ENCODE measurements at regions not wholly inside any gene's neighbourhood (a gene's known extent, or its start where the extent isn't known, plus 50 kb on each side); places are given as distances from the start of the nearest gene placed in this dataset.
"Not testable (repeated sequence)": the region's sequence is repeated elsewhere in the genome, so short reads cannot be mapped to it uniquely, and the experiment has no call there.

DNA sequence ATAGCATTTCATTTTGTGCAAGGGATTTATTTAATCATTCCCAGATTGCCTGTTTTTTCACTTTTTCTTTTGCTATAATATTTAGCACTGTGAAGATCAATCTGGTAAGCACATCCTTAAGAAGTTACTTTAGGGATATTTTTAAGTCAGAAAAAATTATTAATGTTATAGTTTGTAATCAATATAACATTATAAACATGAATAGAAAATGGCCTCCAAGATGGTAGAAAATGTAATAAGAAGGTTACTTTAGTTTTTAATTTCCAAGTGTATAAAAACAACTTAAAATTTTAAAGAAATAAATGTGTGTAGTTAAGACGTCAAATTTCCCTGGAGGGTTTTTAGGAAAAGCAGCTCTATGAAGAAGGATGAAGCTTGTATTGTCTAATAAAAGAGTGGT, 81.9 kb upstream of the SERPINE2 start:
- TF ChIP-seq, protein P1, sequence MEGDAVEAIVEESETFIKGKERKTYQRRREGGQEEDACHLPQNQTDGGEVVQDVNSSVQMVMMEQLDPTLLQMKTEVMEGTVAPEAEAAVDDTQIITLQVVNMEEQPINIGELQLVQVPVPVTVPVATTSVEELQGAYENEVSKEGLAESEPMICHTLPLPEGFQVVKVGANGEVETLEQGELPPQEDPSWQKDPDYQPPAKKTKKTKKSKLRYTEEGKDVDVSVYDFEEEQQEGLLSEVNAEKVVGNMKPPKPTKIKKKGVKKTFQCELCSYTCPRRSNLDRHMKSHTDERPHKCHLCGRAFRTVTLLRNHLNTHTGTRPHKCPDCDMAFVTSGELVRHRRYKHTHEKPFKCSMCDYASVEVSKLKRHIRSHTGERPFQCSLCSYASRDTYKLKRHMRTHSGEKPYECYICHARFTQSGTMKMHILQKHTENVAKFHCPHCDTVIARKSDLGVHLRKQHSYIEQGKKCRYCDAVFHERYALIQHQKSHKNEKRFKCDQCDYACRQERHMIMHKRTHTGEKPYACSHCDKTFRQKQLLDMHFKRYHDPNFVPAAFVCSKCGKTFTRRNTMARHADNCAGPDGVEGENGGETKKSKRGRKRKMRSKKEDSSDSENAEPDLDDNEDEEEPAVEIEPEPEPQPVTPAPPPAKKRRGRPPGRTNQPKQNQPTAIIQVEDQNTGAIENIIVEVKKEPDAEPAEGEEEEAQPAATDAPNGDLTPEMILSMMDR (IDR thresholded peaks at IDR 0.05; ENCODE audit: insufficient read depth, low read depth, low read length): no peak
- no peak for DNase-seq (ENCODE audit: low read depth)

DNA sequence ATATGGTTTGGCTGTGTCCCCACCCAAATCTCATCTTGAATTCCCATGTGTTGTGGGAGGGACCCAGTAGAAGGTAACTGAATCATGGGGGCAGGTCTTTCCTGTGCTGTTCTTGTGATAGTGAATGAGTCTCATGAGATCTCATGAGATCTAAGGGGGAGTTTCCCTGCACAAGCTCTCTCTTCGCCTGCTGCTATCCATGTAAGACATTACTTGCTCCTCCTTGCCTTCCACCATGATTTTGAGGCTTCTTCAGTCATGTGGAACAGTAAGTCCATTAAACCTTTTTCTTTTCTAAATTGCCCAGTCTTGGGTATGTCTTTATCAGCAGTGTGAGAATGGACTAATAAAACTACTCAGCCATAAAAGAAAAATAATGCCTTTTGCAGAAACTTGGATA, 80.8 kb upstream of the SERPINE2 start:
- not testable (repeated sequence) for H3K4me3 ChIP-seq (ENCODE audit: low read depth, low read length); DNase-seq (ENCODE audit: low read depth)

More for the DNA sequence above, 81.9 kb upstream of the SERPINE2 start:
- no peak overlapping the region for H3K4me3 ChIP-seq (ENCODE audit: low read depth, low read length)

DNA sequence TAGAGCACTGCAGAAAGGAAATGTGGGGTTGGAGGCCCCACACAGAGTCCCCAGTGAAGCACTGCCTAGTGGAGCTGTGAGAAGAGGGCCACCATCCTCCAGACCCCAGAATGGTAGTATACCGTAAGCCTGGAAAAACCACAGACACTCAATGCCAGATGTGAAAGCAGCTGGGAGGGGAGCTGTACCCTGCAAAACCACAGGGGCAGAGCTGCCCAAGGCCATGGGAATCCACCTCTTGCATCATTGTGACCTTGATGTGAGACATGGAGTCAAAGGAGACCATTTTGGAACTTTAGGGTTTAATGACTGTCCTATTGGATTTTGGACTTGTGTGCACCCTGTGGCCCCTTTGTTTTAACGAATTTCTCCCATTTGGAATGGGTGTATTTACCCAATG, 75.3 kb upstream of the SERPINE2 start:
- no peak for DNase-seq (ENCODE audit: low read depth)
- H3K4me3 ChIP-seq (ENCODE audit: low read depth, low read length): no peak overlapping the region
- TF ChIP-seq, protein P1 (IDR thresholded peaks at IDR 0.05; ENCODE audit: insufficient read depth, low read depth, low read length): no peak

DNA sequence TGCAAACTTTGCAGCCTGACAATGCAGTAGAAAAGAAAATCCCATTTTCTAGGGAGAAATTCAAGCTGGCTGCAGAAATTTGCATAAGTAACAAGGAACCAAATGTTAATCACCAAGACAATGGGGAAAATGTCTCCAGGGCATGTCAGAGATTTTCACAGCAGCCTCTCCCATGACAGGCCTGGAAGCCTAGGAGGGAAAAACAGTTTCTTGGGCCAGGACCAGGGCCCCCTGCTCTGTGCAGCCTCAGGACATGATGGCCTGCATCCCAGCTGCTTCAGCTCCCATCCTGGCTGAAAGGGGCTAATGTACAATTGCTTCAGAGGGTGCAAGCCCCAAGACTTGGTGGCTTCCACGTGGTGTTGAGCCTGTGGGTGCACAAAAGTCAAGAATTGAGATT, 74.8 kb upstream of the SERPINE2 start:
- not testable (repeated sequence) for DNase-seq (ENCODE audit: low read depth); H3K4me3 ChIP-seq (ENCODE audit: low read depth, low read length)

DNA sequence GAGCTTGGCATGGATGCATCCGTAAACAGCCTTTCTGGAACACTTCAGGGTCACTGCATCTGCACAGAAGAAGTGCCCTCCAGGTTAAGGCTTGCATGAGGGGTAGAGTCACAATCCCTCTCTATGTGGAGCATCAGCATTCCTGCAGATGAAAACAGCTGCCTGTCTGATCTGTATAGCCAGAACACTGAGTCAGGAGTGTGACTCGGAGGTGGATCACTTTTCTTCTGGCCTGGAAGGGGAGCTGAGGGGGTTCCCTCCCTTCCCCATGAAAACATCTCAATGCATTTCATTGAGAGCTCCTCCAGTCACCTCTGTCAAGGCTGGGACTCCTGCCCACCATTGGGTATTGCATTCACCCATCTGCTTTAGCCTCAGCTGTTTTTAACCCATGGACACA, 72.5 kb upstream of the SERPINE2 start:
- TF ChIP-seq, protein P1 (IDR thresholded peaks at IDR 0.05; ENCODE audit: insufficient read depth, low read depth, low read length): no peak
- no peak overlapping the region for H3K4me3 ChIP-seq (ENCODE audit: low read depth, low read length)
- DNase-seq (ENCODE audit: low read depth): no peak

DNA sequence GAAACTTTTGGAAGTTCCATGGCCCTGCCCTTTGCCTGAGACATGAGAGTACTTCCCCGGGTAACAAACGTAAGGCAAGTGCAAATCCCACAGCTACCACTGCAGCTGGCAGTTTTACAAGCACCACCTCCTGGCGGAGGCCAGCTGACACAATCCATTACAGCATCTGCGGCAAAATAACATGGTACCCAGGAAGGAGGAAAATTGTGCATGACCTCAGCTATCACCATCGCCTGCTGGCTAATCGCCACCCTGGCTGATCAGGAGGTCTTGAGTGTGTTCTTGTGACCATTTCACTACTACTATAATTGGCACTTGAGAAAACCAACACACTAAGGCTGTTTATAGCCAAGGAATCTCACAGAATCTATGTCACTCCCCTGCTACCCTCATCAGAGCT, 71.7 kb upstream of the SERPINE2 start:
- DNase-seq (ENCODE audit: low read depth): no peak
- TF ChIP-seq, protein P1 (IDR thresholded peaks at IDR 0.05; ENCODE audit: insufficient read depth, low read depth, low read length): no peak

DNA sequence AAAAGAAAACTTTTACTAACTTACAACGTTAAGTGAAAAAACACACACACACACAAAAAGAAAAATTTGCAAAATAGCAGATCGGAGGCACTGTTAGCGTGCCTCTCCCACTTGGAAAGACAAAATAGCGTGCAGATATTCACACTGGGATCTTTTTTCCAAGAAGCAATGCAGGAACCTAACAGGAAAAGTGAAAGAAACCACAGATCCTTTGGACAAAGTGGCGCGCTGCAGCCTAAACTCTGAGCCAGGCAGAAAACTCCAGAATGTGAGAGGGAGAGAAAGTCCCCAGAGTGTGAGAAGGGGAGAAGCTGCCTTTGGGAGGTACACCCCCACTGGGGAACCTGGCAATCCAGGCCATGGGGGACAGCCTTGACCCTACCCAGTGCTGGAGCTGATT, 70.7 kb upstream of the SERPINE2 start:
- no peak overlapping the region for H3K4me3 ChIP-seq (ENCODE audit: low read depth, low read length)
- DNase-seq (ENCODE audit: low read depth): no peak
- TF ChIP-seq, protein P1 (IDR thresholded peaks at IDR 0.05; ENCODE audit: insufficient read depth, low read depth, low read length): no peak

More for the DNA sequence above, 71.7 kb upstream of the SERPINE2 start:
- no peak overlapping the region for H3K4me3 ChIP-seq (ENCODE audit: low read depth, low read length)

DNA sequence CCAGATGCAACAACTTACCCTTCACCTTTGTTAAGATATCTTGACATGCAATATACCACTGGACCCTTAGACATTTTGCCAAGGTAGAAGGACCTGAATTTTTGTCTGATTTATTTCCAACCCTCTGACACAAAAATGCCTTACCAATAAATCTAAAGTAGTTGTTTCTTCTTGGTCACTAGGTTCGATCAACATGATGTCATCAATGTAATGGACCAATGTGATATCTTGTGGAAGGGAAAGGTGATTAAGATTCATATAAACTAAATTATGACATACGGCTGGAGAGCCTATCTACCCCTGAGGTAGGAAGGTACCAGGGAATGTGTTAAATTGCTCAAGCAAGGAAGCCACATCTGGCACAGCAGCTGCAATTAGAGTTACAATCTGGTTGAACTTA, 67.7 kb upstream of the SERPINE2 start:
- no peak for DNase-seq (ENCODE audit: low read depth)
- no peak overlapping the region for H3K4me3 ChIP-seq (ENCODE audit: low read depth, low read length)
- TF ChIP-seq, protein P1 (IDR thresholded peaks at IDR 0.05; ENCODE audit: insufficient read depth, low read depth, low read length): no peak
